ENCODE measurements at regions not wholly inside any gene's neighbourhood (a gene's known extent, or its start where the extent isn't known, plus 50 kb on each side); places are given as distances from the start of the nearest gene placed in this dataset.

- TF ChIP-seq CTCF (IDR thresholded peaks at IDR 0.05) (no peak), POLR2A (IDR thresholded peaks at IDR 0.05) (no peak), EP300 (IDR thresholded peaks at IDR 0.05) (no peak)
Measured at GRCh38 chr12:34400411-34400881, 378.1 kb downstream of the ALG10 start.
